HG03460 (cell line): ENCODE measurements at regions not wholly inside any gene's neighbourhood (a gene's known extent, or its start where the extent isn't known, plus 50 kb on each side); places are given as distances from the start of the nearest gene placed in this dataset.

Experiments used
- ATAC-seq: cut with Tn5 transposase; IDR thresholded peaks from one replicate; pipeline ENCODE4 v1.9.1; 2021; ENCODE audit not compliant: unreplicated experiment

DNA sequence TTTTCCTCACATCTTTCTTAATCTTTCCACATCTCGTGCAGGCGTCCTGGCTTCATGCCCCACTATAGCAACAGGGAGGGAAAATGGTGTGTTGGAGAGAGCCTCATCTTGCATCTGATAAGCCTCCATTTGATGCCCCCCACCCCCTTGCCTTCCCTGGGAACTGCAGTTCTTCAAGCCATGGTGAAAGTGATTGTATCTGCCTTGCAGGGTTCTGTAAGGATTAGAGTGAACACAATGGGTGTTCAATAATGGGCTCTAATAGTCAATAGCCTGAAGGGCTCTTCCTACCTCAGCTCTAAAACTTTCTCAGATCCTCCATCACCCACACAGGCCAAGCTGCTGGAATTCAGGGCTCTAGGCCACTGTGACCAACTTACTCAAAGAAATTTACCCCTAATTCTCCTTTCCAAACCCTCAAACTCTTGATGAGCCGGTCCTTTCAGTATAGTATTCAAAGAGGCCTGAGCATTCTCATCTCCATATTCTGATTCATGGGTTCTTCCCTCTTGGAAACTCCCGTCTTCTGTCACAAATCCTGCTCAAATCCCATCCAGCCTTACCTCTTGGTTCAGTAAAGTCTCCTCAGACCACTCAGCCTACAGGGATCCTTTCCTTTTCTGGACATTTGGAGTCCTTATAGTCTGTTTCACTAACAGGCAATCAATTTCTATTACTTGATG, 128.3 kb upstream of the TRIM2 start:
- ATAC-seq, result no peak

DNA sequence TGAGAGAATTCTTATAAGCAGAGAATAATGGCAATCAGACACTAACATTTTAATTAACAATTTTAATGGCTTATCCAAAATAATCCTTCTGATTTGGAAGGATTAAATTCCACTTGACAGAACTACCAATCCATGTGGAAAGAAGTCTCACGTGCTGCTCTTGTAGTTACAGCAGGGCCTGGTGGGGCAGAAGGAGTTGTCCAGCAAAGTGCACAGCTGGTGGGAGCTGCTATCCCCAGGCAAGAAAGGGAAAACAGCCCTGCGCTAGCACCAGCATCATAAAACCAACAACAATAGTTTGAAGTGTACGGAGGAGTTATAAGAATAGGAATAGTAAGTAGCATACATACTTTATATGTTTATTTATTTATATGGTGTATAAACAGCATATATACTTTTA, 127.4 kb upstream of the TRIM2 start:
- no peak for ATAC-seq

DNA sequence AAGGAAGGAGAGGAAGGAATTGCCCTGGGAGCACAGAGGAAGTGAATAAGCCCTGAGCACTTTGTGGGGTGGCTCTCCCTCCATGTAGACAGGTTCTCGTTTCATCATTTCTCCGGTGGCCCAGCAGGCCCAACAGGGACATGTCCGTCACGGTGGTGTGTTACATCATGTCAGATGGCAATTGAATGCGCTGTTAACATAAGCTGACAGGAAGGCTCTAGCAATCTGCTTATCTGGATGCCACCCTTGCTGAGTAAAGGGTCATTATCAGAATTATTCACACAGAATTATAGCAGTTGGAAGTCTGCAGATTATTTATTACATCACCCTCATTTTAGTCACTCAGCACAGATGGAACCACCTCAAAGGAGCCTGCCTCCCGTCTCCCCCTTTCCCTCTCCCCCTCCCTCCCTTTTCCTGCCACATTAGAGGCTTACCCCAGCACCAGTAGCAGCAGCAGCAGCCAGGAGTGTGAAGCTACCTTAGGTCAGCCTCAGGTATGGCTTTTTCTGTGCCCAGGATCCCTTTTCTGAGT, 124.3 kb upstream of the TRIM2 start:
- ATAC-seq, result no peak

DNA sequence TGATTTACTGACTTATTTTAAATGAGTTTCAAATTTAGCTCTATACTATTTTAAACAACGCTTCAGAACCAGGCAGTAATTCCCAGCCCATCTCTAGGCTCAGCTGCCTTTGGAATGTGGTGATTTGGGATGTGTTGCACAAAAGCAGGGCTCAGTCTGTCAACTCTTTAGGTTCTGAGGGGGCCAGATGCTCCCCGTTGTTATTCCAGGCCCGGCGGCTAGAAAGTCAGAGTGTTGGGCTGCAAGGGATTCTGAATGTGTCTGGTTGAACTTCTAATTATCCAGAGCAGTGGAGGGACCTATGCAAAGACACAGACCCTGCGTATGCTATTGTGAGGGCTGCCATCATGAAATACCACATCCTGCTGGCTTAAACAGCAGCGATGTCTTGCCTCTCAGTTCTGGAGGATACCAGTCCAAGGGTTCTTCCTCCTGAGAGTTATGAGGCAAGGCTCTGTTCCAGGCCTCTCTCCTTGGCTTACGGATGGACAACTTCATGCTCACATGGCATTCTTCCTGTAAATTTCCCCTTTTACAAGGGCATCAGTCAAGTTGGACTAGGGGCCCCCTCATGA, 123.2 kb upstream of the TRIM2 start:
- no peak for ATAC-seq

DNA sequence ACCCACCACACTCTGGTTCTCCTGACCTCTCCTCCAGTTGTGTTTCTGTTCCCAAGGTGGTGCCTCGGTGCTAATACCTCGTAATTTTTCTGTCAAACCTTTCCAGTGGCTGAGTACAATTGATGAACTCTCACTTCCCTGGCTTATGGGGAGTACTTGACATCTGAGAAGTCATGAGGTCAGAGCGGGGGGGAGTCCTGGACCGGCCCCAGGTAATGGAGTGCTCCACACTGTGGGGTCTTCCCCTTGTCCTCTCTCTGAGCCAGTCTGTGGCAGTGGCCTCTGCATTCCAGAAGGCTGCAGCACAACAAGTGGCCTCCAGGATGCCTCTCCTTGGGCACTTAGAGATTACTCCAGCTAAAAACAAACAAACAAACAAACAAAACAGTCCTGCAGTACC, 122.5 kb upstream of the TRIM2 start:
- no peak for ATAC-seq

DNA sequence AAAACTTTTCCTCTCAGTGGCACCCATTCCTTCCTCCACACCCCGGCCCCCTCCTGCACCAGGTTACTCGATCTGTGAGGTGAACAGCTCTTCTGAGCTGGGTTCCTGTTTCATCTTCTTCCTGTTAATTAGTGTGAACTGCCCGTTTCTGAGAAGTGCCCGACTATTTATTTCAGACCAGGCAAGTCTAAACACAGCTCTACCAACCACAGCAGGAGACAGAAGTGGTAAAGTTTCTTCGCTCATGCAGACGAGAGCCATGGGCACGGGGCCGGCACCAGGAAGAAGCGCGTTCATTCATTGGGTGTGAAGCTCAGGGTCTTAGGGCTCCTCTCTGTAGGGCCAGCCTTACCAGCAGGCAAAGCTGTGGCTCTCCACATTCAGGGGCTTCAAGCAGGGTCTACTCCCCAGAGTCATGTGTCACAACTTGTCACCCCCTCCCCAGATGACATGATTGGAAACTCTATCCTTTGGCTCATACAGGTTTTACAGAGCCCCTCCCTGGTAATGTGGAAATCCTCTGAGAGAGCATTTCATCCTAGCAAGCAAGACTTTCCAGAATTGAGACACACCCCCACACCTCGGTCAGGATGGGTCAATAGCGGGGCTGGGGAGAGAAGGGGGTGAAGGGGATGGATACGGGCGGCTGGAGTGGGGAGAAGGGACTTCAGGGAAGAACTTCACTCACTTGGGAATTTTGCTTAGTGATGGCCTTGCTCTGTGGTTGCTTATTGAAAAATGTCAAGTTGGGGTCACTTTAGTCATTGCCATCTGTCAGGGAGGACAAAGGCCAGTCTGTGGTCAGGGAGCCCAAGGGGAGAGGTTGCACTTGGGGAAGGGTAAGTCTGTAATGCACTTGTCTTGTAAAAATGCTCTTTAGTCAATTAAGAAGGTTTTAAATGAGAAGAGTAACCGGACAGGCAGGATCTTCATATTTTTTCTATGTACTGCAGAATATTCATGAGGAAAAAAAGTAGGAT, 121.6 kb upstream of the TRIM2 start:
- ATAC-seq, result no peak

DNA sequence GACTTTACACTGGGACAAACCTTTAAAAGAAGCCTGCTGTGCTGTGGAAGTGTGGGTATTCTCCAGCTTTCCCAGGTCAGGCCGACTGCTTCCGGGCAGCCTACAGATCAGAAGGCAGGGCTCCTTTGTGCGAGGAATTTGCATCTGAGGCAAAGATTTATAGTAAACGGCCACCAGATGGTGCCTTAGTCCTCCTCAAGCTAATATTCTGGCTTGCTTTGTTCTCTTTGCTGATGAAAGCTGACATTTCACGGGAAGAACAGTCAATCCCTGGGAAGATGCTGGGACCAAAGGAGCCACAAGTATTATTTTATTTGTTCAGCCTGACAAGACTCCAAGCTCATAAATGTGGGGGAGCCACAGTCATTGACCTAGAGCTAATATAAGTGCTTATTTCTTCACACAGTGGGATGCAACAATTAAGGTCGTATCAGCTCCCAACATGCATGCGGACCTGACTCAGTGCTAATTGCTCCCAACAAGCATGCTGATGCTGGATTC, 120.7 kb upstream of the TRIM2 start:
- ATAC-seq, result no peak

DNA sequence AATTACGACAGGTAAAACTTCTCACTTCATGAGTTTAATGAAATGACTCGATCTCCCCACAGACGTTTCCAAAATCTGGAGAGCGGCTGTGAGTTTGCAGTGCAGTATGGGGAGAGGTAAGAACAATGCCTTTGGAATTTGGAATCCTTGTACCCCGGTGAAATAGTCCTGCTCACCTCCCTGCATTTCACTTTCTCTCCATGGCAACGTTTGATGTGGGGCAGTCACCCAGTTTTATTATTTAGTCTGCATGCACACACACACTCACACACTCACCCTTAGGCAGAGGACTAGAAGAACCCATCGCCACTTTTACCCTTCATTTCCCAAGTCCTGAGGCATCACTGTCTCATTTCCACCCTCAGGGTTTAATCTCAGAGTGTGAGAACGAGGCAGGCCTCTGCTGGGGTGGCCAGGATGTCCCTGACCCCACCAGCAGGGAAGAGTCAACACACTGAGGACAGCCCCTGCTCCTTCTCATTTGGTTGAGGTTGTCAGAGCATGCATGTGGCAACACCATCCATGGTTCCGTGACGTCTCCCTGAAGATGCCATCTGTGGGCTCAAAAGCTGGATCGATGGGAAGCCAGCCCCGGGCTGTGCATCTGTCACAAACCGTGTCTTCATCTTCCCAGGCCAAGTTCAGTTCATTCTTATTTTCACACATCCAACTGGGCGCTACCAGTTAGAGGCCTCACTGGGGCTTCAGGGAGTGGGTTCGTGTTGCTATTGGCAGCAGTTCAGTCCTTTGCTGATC, 119.8 kb upstream of the TRIM2 start:
- ATAC-seq, result no peak

DNA sequence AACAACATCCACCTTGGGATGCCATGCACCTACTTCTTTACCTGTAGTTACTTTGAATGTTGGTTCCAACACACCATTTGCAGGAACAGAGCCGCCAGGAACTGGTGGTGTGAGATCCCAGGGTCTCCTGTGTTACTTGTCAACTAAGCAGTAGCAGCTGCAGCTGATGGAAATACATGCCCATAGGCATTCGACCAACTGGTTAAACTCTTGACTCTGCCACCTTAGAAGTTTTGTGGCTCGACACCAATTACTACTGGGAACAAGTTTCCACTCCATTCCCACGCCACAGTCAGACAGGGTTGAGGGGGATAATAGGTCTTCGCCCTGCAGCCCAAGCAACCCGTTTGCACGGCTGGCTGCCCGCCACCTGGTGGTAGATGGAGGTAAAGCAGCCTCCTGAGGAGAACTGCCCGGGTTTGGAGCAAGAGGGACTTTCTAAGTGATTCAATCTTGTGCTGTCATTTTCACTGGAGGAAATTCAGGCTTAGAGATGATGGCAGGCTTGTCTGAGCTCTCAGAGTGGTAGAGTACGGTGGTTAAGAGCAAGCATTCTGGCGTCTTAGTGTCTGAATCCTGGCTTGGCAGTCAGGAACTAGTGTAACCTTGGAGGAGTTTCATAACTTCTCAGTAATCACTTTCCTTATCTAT, 119.1 kb upstream of the TRIM2 start:
- peak; percentile 59 for ATAC-seq

DNA sequence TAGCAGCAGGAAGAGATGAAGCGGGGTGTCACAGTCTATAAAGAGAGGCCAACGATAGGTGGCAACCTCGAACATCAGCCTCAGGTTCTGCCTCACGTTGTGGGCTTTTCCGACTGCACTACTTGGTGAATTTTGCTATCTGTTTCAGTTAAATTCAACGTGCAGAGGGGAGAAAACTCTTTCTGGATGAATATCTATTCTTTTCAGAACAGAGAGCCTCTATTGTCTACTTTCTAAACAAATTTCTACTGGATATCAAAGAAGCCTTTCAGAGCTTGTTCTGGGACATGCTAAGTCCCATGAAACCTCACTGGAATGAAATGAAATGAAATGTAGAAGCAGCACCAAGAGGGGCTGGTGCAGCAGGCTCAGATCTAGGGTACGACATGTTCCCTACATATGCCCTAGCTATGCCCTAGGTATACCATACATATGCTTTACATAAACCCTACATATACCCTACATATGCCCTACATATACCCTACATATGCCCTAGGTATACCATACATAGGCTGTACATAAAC, 116.5 kb upstream of the TRIM2 start:
- no peak for ATAC-seq

DNA sequence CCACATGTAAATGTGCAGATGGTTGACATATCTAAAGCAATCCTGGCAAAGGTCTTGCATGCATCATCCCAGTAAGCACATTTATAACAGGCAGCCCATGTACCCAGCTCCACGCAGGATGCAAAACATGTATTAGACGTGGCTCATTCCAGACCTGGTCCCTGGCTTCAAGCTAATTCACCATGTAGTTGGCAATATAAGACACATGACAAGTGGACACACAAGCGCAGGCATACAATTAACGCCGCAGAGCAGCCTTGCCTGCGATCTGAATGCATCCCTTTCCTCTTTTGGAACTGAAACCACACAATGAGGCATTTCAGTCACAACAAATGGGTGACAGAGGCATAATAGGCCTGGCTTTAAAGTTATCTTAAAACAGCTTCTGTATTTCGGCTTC, 114.5 kb upstream of the TRIM2 start:
- no peak for ATAC-seq

DNA sequence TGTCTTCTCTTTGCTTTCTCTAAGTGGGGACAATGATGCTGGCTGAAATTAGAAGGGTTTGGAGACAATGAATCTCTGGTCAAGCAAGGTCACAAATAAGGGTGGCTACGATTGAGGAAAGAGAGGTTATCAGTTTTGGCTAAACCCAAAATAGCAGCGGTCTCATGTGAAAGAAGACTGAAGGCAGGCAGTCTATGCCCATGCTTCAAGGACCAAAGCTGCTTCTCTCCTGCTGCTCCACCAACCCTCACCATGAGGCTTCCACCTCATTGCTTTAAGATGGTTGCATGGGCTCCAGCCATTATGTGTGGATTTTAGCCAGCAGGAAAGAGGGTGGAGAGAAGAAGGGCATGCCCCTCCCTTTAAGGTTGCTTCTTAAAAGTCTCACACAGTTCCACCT, 114.1 kb upstream of the TRIM2 start:
- ATAC-seq, result no peak

DNA sequence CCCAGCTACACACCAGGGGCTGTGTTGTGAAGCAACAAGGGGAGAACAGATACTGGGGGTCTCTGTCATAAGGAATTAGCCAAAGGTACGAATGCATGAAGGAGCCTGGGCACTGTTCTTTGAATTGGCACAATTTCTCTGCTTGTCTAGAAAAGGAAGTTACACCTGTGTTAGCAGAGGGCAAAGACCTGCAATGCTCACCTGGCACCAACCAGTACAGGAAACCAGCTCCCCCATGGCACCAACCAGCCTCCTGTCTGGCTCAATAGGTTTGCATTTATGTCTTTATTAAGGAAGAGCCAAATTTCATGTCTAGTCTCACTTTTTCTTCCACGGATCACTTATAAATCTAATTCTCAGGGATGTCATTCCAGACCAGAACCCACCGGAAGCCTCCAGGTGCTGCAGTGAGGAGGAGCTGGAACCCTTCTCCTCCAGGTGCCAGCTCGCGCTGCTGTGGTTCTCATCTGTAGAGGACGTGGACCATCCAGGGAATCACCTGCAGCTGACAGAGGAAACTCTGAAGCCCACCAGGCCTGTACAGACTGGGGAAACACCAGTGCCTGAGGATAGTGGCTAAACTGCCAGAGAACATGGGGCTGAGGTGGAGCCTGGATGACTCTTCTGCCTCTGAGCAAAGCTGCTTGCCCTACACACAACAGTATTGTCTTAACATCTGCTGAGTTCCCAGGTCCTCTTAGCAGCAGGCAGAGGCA, 113.4 kb upstream of the TRIM2 start:
- no peak for ATAC-seq

DNA sequence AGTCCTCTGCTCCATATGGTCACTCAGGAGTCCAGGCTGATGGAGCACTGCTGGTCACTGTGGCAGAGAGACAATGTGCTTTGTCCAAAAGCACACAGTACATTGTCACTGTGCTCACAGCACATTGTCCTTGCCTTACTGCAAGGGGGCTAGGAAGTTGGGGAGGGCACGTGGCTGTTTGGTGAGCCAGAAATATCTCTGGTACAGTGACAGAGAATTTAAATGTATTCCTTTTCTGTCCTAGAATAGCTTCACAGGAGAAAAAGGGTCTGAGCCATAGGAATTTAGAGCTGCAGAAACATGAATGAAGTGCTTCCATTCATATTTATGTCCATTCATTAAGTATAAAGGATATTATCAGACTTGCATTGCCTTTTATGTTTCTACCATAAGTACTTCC, 110.8 kb upstream of the TRIM2 start:
- no peak for ATAC-seq

DNA sequence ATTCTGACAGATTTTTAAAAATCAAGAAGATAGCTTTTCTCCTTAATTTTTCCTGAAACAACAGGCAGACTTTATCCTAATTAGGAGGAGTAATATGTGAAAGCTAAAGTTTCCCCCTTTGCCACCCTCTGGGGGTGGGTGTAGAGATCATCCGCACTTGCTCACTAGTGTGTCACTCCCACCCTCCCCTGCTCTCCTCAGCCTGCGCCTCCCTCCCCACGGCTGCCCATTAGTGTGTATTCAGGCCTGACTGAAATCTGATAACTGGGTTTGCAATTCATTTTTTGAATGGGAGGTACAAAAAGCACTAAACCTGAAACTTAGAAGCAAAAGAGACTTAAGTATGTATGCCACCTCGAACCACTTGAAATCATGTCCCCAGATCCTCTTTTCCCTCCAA, 110.4 kb upstream of the TRIM2 start:
- ATAC-seq, result no peak

DNA sequence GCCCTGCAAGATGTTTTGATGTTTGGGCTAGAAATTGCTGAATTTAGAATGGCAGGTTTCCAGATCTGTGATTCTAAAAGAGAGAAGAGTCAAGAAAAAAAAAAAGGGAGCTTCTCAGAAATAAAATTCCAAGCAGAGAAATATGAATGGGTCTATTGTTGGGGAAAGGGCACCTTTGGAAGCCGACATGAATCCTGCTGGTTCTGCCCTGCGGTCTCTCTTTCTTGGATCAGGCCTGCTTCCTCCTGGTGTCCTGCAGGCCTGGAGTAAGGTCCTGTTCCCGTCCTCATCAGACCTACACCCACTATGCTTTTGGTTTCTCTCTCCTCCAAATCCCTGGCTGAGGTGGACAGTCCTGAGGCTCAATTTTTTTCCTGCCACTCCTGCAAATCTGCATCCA, 109.8 kb upstream of the TRIM2 start:
- no peak for ATAC-seq

DNA sequence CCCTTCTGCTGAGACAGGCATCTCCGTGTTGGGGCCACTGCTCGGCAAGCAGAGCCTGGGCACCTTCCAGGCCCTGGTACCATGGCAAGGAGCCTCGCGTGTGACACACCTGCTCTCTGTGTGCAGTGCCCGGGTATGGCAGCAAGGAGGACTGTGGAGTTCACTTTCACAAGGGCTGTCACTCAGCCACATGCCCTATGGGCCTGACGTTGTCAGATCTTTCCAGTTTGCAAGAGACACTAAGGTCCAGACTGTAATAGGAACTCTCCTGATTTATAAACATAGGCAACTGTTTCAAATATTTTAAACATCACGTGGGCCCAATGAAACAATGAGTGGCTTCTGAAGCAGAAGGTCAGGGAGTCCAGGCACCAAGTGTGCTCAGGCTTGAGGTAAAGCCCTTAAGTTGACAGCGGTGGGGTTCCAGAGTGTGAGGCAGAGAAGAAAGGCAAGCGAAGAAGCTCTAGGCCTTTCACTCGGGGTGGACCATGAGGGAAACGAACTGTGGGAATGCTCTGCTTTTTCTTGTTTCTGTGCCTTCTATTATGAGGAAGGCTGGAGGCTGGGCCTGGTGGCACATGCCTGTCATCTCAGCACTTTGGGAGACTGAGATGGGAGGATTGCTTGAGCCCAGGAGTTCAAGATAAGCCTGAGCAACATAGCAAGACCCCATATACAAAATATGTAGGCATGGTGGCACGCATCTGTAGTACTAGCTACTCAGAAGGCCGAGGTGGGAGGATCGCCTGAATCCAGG, 108.6 kb upstream of the TRIM2 start:
- no peak for ATAC-seq

DNA sequence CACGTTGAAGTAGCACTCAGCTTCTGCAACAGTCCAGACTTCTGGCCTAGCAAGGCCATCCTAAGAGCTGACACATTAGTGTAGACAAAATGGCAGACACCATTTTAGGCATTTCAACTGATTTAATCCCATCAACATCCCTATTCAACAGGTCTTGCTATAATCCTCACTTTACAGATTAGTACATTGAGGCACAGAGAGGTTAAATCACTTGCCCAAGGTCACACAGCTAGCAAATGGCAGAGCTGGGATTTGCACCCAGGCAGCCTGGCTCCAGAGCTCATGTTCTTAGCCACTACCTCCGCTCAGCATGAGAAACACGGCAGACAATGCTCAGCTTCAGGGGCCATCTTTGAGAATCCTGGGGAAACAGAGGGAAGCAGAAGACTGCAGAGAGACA, 107.9 kb upstream of the TRIM2 start:
- no peak for ATAC-seq

DNA sequence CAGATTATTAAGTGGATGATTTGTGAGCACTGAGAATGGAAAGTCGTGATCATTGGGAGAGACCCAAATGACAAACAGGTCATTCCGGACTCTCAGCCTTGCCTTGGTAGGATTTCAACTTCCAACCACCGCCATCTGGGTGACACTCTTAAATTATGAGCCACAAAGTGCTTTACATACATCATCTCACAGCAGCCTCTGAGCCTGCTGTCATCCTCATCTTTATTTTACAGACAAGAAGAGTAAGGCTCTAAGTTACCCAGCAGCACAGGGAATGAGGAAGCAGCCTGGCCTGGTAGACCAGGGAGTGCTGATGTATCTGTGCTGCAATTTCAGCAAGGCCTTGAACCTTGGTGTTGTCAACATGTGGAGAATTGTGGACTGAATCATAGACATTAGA, 105.8 kb upstream of the TRIM2 start:
- no peak for ATAC-seq
